Naive B cell (primary cell): ENCODE measurements at regions not wholly inside any gene's neighbourhood (a gene's known extent, or its start where the extent isn't known, plus 50 kb on each side); places are given as distances from the start of the nearest gene placed in this dataset.
A peak's percentile ranks its signal among the peaks of the same experiment; 100 is the strongest.

ENCODE experiments used
- ATAC-seq, 2 donors: fragments of 150-1000 bp; cut with Tn5 transposase; 2 replicates each; pipeline ENCODE4 v1.10.0; 2021; ENCODE audit warnings: low read depth in 2 of 2, mild to moderate bottlenecking in 2 of 2, moderate library complexity in 2 of 2
- DNase-seq: peaks from one replicate; pipeline ENCODE4 v3.0.0; 2022
- H3K27ac Mint-ChIP-seq, 6 donors: one replicate each; pipeline ENCODE4 v1.8.0; 2020 to 2022; ENCODE audit warnings: mild to moderate bottlenecking in 6 of 6, mixed read lengths in 6 of 6, moderate library complexity in 5 of 6, inconsistent platforms in 2 of 6
- H3K27me3 Mint-ChIP-seq, 3 donors: one replicate each; pipeline ENCODE4 v1.8.0; 2021 to 2022; ENCODE audit warnings: mixed read lengths in 3 of 3, mild to moderate bottlenecking in 1 of 3
- H3K36me3 Mint-ChIP-seq, 2 donors: one replicate each; pipeline ENCODE4 v1.8.0; 2020 to 2022; ENCODE audit warnings: mixed read lengths in 2 of 2, inconsistent platforms in 1 of 2, mild to moderate bottlenecking in 1 of 2
- H3K4me1 Mint-ChIP-seq, 3 donors: one replicate each; pipeline ENCODE4 v1.8.0; 2020 to 2022; ENCODE audit warnings: mixed read lengths in 3 of 3, inconsistent platforms in 1 of 3, mild to moderate bottlenecking in 1 of 3, moderate library complexity in 1 of 3
- H3K4me3 Mint-ChIP-seq, 8 donors: one replicate each; pipeline ENCODE4 v1.8.0; 2020 to 2022; ENCODE audit warnings: mild to moderate bottlenecking in 8 of 8, mixed read lengths in 8 of 8, moderate library complexity in 8 of 8, inconsistent platforms in 2 of 8
- H3K9me3 Mint-ChIP-seq, 7 donors: one replicate each; pipeline ENCODE4 v1.8.0; 2020 to 2022; ENCODE audit warnings: mixed read lengths in 7 of 7, mild to moderate bottlenecking in 5 of 7, inconsistent platforms in 2 of 7, moderate library complexity in 1 of 7

DNA sequence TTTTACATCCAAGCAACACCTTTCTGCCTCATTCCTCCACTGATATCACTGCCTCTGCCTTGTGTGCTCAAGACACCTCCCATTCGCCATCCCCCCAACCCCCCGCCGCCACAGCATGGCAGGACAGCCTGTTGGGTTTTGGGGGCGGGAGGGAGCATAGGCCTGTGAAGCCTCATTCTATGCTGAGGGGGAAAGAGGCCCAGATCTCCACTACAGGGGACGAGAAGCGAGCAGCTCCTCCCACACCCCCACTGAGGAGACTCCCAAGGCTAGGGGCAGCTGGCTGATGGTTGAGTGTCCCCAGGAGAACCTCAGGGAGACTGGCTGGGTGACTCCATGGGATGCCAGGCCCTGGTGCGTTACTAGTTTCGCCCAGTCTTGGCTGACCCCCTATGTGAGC lies 214.3 kb upstream of the SIX2 start:
- no peak for ATAC-seq
- peak overlapping the region in 1 of 8 donors; percentile 15 for H3K4me3 Mint-ChIP-seq
- peaks cover 6 to 16% (median 8%) of the 10 kb centered on the region in 3 donors for H3K4me1 Mint-ChIP-seq

DNA sequence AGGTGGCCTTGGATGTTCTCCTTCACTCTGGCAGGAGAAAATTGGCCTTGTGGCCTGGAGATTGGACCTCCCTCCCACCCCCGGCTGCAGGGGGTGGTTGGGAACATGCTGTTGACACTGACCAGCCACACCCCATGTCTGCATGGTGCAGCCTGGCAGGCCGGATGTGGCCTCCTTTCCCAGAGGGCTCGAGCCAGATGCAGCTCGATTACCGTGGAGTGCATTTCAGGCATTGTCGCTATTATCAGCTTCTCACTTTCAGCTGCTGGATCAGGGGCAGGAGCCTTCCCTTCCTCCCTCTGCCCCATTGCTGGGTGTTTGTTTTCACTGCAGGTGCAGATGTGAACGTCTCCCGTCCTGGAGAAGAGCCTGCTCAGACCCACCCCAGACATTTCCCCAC lies 211.0 kb upstream of the SIX2 start:
- Mint-ChIP-seq H3K27me3 (peaks cover under 1 to 39% (median 36%) of the 10 kb centered on the region in 3 donors), H3K4me1 (peaks cover 6 to 16% (median 8%) of the 10 kb centered on the region in 3 donors)
- no peak for ATAC-seq

More for the DNA sequence above, 214.3 kb upstream of the SIX2 start:
- DNase-seq = no peak
- Mint-ChIP-seq H3K27ac (no peak overlapping the region), H3K27me3 (peaks cover 0 to 34% (median 27%) of the 10 kb centered on the region in 3 donors), H3K9me3 (peaks cover 0 to 14% (median 9%) of the 10 kb centered on the region in 7 donors), H3K36me3 (peaks cover 0 to 8% of the 10 kb centered on the region in 2 donors)

DNA sequence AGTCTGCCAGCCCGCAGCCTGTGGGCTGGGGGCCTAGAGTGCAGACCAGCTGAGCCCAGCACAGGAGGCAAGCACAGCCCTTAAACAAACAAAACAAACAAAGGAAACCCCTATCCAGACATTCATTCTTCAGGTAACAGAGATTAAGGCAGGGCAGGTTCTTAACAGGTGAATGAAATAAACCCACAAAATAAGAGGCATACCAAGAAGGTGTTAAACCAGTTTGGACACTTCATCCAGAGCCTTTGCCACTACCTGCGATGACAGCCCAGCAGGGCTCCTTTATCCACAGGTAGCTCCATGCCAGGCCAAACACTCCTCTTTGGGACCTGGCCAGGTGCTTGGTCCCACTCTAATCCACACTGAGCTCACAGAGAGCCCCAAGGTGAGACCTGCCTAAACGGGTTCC lies 209.7 kb upstream of the SIX2 start:
- no peak for ATAC-seq

More for the DNA sequence above, 211.0 kb upstream of the SIX2 start:
- Mint-ChIP-seq H3K27ac (no peak overlapping the region), H3K4me3 (no peak overlapping the region), H3K9me3 (peaks cover 0 to 17% (median 7%) of the 10 kb centered on the region in 7 donors), H3K36me3 (no peaks in the 10 kb centered on the region)
- DNase-seq = no peak

DNA sequence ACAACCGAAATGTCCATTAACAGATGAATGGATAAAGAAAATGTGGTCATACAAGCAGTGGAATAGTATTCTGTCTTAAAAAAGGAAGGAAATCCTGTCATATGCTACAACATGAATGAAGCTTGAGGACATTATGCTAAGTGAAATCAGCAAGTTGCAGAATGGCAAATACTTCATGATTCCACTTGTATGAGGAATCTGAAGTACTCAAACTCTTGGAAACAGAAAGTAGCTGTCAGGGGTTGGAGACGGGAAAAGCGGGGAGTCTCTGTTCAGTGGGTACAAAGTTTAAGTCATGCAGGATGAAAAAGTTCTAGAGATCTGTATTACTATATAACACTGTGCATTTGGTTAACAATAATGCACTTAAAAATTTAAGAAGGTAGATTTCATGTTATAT lies 209.0 kb upstream of the SIX2 start:
- no peaks in the 10 kb centered on the region for H3K36me3 Mint-ChIP-seq
- H3K27ac Mint-ChIP-seq = no peak overlapping the region
- H3K9me3 Mint-ChIP-seq = peaks cover 0 to 17% (median 7%) of the 10 kb centered on the region in 7 donors
- no peak for DNase-seq
- no peak for ATAC-seq
- no peak overlapping the region for H3K4me3 Mint-ChIP-seq
- peaks cover 0 to 2% (median 0%) of the 10 kb centered on the region in 3 donors for H3K4me1 Mint-ChIP-seq
- H3K27me3 Mint-ChIP-seq = peaks cover 8 to 44% (median 34%) of the 10 kb centered on the region in 3 donors

More for the DNA sequence above, 209.7 kb upstream of the SIX2 start:
- Mint-ChIP-seq H3K36me3 (no peaks in the 10 kb centered on the region), H3K27me3 (peaks cover 8 to 47% (median 39%) of the 10 kb centered on the region in 3 donors), H3K27ac (no peak overlapping the region), H3K9me3 (peaks cover 0 to 17% (median 7%) of the 10 kb centered on the region in 7 donors), H3K4me3 (no peak overlapping the region), H3K4me1 (peaks cover 0 to 7% (median 0%) of the 10 kb centered on the region in 3 donors)
- no peak for DNase-seq

DNA sequence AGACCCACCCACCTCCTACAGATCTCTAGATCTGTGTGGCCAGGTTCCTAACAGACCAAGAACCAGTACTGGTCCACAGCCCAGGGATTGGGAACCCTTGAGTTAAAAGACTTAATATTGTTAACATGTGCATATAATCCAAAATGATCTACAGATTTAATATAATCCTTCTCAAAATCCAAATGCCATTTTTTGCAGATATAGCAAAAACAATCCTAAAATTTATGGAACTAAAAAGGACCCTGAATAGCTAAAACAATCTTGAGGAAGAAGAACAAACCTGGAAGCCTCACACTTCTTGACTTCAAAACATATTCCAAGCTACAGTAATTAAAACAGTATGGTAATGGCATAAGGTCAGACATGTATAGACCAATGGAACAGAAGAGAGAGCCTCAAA lies 206.9 kb upstream of the SIX2 start:
- peaks cover 0 to under 1% (median 0%) of the 10 kb centered on the region in 3 donors for H3K4me1 Mint-ChIP-seq

DNA sequence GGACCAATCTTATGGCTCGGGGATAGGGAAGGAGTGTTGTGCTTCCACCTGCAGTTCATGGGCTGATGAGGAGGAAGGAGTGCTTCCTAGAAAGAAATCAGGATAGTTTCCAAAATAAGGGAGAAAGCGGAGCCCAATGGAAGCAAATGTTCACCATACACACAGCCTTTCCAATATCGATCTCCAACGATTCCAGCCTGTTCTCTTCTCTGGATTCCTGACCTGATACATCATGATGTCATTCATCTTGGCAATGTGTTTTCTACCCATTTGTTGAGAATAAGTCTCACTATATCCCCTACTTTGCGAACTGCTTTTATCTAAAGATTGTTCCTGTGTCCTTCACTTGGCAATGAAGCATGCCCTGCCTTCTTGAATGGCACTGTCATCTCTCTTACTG lies 205.3 kb upstream of the SIX2 start:
- DNase-seq = no peak
- peaks cover 0 to 17% (median 7%) of the 10 kb centered on the region in 7 donors for H3K9me3 Mint-ChIP-seq
- no peak overlapping the region for H3K4me3 Mint-ChIP-seq
- peaks cover 8 to 22% (median 13%) of the 10 kb centered on the region in 3 donors for H3K27me3 Mint-ChIP-seq
- no peak overlapping the region for H3K27ac Mint-ChIP-seq
- peaks cover 0 to 6% (median 0%) of the 10 kb centered on the region in 3 donors for H3K4me1 Mint-ChIP-seq
- no peak for ATAC-seq
- no peaks in the 10 kb centered on the region for H3K36me3 Mint-ChIP-seq

More for the DNA sequence above, 206.9 kb upstream of the SIX2 start:
- Mint-ChIP-seq H3K36me3 (no peaks in the 10 kb centered on the region), H3K27ac (no peak overlapping the region), H3K27me3 (peaks cover 8 to 30% (median 23%) of the 10 kb centered on the region in 3 donors), H3K4me3 (peak overlapping the region in 1 of 8 donors; percentile 44), H3K9me3 (peaks cover 0 to 17% (median 7%) of the 10 kb centered on the region in 7 donors)
- DNase-seq = no peak
- no peak for ATAC-seq

DNA sequence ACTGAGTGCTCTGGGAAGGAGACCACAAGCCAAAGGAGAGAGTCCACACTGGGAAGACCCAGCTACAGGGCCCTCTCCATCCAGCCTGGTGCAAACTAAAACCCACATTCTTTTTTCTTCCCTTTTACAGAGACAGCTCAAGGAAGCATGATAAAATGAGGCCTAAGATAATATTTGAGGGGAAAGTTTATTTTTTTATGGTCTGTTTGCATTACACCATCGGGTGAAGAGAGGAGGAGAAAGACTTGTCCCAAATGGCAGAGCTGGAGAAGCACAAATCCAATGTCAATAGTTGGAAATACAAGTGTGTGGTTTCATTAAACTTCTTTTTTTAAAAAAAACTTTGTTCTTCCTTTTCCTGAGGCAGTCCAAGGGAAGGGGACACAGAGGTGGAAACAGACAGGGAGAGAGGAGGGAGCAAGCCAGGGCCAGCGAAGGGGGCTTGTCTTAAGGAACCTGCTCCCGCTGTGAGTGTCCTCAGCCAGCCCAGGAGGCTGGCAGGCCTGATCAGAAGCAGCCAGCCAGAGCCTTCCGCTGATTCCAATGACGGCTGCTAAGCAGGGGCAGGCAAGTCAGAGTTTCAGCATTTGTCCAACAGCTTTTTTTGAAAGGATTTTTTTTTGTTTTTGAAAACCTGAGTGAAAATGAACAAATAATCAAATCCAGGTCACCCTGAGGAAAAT lies 203.8 kb upstream of the SIX2 start:
- no peak for DNase-seq
- ATAC-seq = no peak
- peaks cover 0 to 17% (median 7%) of the 10 kb centered on the region in 7 donors for H3K9me3 Mint-ChIP-seq
- peaks cover 8 to 18% (median 13%) of the 10 kb centered on the region in 3 donors for H3K27me3 Mint-ChIP-seq
- H3K4me1 Mint-ChIP-seq = peaks cover 0 to 6% (median 0%) of the 10 kb centered on the region in 3 donors
- H3K36me3 Mint-ChIP-seq = no peaks in the 10 kb centered on the region
- no peak overlapping the region for H3K27ac Mint-ChIP-seq
- no peak overlapping the region for H3K4me3 Mint-ChIP-seq

DNA sequence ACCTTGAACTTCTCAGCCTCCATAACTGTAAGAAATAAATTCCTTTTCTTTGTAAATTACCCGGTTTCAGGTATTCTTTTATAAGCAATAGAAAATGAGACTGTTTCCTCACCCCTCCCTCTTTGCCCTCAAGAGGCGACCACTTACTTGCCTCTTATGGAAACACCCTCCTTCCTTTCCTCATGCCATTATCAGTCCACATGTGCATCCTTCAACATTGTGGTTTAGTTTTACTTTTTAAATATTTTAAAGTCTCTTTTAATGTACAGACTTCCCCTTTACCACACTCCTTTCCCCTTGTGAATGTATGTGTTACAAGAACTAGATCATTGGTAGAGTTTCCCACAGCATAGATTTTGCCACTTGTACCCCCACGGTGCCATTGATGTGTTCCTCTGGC lies 202.4 kb upstream of the SIX2 start:
- Mint-ChIP-seq H3K27me3 (peaks cover 8 to 17% (median 13%) of the 10 kb centered on the region in 3 donors), H3K4me1 (peaks cover 0 to 6% (median 0%) of the 10 kb centered on the region in 3 donors), H3K27ac (no peak overlapping the region), H3K4me3 (no peak overlapping the region), H3K9me3 (peaks cover 0 to 9% (median 3%) of the 10 kb centered on the region in 7 donors), H3K36me3 (no peaks in the 10 kb centered on the region)
- DNase-seq (no peak), ATAC-seq (no peak)

DNA sequence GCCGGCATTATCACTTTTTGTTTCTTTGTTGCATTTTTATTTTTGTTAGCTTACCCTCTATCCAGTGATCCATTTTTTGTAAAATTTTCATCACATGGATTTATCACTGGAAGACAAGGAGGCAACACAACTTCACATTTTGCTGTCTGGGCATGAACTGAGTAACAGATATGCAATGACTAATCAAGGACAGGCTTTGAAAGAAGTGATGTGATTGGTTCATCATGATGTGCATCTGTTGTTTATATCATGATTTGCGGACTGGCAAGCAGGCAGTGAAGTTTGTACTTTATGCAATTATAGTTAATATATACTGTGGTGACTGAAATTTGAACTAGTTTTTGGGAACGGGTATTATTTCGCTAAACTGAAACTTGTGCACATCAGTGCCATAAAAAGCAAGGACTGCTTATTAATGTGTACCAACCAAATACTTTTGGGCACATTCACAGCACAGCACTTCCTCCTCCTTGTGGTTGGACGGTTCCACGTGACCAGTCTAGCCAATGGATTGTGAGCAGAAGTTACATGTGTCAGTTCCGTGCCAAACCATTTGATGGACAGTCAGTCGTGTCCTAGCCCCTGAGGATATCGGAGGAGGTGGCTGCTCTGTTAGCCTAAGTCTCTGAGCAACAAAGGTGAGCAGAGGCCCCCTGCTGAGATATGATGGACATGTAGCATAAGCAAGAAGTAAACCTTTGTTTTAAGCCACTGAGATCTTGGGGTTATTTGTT lies 201.4 kb upstream of the SIX2 start:
- no peak for ATAC-seq
- peaks cover 0 to 6% (median 0%) of the 10 kb centered on the region in 3 donors for H3K4me1 Mint-ChIP-seq
- no peak for DNase-seq
- H3K27me3 Mint-ChIP-seq = peaks cover 7 to 12% (median 8%) of the 10 kb centered on the region in 3 donors
- H3K27ac Mint-ChIP-seq = peak overlapping the region in 1 of 6 donors; percentile 45
- no peaks in the 10 kb centered on the region for H3K36me3 Mint-ChIP-seq
- H3K9me3 Mint-ChIP-seq = no peaks in the 10 kb centered on the region
- no peak overlapping the region for H3K4me3 Mint-ChIP-seq

DNA sequence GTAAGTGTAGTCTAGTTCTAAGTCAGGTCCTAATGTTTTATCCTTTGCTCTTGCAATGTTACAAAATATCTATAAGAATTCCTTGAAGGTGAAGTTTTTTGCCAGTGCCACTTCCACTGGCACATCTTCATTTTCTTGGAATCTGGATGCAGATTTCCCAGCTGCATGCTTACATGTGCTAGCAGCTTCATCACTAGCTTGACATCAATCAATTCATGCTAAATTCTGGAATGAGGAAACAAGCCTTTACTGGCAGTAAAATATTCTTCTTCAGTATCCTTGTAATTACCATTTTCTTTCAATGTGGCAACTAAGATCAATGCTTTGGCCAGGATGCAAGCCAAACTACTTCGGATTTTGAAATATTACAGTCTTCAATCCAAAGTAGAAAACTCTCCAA lies 200.6 kb upstream of the SIX2 start:
- H3K36me3 Mint-ChIP-seq = no peaks in the 10 kb centered on the region
- H3K4me1 Mint-ChIP-seq = peaks cover 0 to 6% (median 0%) of the 10 kb centered on the region in 3 donors
- H3K9me3 Mint-ChIP-seq = no peaks in the 10 kb centered on the region
- no peak overlapping the region for H3K4me3 Mint-ChIP-seq
- no peak for DNase-seq
- H3K27ac Mint-ChIP-seq = no peak overlapping the region
- ATAC-seq = no peak
- H3K27me3 Mint-ChIP-seq = peaks cover 3 to 11% (median 7%) of the 10 kb centered on the region in 3 donors

DNA sequence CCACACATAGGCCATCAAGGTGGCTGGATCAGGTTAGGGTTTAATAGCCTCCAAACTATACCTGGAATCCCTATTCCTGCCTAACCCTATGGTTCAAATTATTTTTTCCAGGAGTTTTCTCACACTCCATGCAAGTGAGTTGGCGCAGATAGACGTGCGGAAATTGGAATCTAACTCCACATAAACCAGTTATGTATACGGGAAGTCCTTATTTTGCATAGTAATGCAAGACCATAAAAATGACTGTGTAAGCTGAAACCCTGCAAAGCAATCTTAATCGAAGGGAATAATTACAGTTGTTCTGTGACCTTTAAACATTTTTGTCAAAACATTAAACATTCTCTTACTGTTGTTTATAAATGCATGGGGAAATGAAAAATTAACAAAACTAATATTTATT lies 200.1 kb upstream of the SIX2 start:
- no peak overlapping the region for H3K27ac Mint-ChIP-seq
- no peaks in the 10 kb centered on the region for H3K9me3 Mint-ChIP-seq

DNA sequence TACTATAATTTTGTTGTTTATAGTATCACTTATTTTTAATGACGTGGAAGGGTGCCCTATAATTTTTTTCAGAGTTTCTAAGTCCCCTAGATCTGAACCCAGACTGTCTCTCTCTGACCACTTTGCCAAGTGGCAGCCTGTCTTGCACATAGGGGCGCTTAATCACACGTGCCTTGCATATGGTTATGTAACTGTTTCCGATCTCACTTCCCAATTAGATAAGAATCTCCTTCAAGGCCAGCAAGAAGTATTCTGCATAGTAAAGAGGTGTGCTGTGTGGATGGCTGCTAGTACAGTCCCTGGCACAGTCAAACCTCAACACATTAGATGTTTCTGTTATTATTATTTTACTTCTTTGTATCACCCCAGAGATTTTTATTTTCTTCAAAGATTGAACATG lies 197.8 kb upstream of the SIX2 start:
- no peak for ATAC-seq
- Mint-ChIP-seq H3K9me3 (peaks cover 0 to 8% (median 6%) of the 10 kb centered on the region in 7 donors), H3K36me3 (peaks cover 0 to 2% of the 10 kb centered on the region in 2 donors), H3K27me3 (no peaks in the 10 kb centered on the region), H3K4me1 (peaks cover 0 to 6% (median 0%) of the 10 kb centered on the region in 3 donors), H3K27ac (no peak overlapping the region), H3K4me3 (no peak overlapping the region)
- DNase-seq = no peak

More for the DNA sequence above, 200.1 kb upstream of the SIX2 start:
- Mint-ChIP-seq H3K36me3 (no peaks in the 10 kb centered on the region), H3K27me3 (peaks cover 0 to 7% (median 5%) of the 10 kb centered on the region in 3 donors), H3K4me1 (peaks cover 0 to 6% (median 0%) of the 10 kb centered on the region in 3 donors), H3K4me3 (no peak overlapping the region)
- no peak for DNase-seq
- ATAC-seq = no peak

DNA sequence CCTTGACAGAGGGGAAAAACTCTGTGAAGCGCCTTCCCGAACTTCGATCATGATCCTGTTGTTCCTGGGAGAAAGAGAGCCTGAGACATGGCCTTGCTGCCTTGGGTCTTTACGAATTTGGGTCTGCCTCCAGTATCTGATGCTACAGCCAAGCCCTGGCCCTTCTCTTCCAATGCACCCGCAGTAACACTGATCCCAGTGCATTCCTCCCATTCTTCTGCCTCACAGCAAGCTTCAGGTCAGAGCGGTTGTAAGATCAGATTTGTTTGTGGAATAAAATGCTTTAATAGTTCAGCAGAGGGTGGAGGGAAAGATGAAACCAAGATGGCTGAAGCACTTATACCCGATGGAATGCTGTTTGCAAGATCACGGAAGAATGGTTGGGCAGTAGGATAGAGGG lies 196.7 kb upstream of the SIX2 start:
- no peak for ATAC-seq
- Mint-ChIP-seq H3K27ac (no peak overlapping the region), H3K4me1 (peaks cover 0 to 4% (median 0%) of the 10 kb centered on the region in 3 donors)

More for the DNA sequence above, 196.7 kb upstream of the SIX2 start:
- Mint-ChIP-seq H3K9me3 (peaks cover 0 to 19% (median 14%) of the 10 kb centered on the region in 7 donors), H3K36me3 (peaks cover 0 to 14% of the 10 kb centered on the region in 2 donors), H3K27me3 (peaks cover 0 to 6% (median 6%) of the 10 kb centered on the region in 3 donors), H3K4me3 (no peak overlapping the region)
- no peak for DNase-seq
